HG03175 (cell line): ENCODE measurements at regions not wholly inside any gene's neighbourhood (a gene's known extent, or its start where the extent isn't known, plus 50 kb on each side); places are given as distances from the start of the nearest gene placed in this dataset.

Experiments
- ATAC-seq: cut with Tn5 transposase; IDR thresholded peaks from one replicate; pipeline ENCODE4 v1.9.1; 2021; ENCODE audit warnings: mild to moderate bottlenecking, moderate library complexity; ENCODE audit not compliant: unreplicated experiment

DNA sequence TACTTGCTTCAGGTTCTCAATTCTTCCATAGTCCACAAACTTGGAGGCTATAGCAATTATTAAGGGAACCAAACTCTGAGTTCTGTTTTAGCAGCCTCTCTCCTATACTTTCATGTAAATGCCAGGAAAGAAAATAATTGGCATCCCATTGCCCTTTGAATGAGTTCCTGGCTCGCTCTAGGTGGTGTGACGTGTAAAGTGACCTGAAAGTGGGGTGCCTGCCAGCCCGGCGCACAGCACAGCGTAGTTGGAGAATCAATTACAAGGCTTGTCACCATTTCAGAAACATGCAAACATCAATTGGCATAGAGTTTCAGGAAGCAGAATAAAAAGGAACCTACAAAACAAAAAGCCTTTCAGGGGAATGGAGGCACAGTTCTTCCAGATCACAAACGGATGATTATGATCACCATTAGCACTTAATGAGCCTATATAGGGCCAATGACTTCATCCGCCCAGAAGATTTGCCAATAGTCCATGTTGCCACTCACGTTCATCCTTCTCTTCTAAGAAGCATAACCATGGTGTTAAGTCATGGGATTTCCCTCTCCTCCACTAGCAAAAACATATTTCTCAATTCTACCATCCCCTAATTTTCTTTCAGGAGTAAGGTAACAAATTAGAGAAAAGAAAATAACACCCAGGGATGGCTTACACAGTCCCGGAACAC lies 354.6 kb upstream of the ADGRL2 start:
- ATAC-seq = no peak

DNA sequence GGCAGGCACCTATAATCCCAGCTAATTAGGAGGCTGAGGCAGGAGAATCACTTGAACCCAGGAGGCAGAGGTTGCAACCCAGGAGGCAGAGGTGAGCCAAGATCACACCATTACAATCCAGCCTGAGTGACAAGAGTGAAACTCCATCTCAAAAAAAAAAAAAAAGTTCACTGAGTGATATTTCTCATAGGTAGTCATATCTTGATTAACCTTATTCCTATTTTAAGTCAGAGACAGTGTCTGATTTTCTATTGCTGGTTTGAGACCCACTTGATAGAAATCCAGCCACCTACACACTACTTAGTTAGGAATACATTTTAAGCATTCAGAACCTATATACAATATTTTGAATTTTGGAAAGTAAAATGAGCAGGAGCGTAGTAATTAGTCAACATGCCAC lies 357.4 kb upstream of the ADGRL2 start:
- ATAC-seq = no peak

DNA sequence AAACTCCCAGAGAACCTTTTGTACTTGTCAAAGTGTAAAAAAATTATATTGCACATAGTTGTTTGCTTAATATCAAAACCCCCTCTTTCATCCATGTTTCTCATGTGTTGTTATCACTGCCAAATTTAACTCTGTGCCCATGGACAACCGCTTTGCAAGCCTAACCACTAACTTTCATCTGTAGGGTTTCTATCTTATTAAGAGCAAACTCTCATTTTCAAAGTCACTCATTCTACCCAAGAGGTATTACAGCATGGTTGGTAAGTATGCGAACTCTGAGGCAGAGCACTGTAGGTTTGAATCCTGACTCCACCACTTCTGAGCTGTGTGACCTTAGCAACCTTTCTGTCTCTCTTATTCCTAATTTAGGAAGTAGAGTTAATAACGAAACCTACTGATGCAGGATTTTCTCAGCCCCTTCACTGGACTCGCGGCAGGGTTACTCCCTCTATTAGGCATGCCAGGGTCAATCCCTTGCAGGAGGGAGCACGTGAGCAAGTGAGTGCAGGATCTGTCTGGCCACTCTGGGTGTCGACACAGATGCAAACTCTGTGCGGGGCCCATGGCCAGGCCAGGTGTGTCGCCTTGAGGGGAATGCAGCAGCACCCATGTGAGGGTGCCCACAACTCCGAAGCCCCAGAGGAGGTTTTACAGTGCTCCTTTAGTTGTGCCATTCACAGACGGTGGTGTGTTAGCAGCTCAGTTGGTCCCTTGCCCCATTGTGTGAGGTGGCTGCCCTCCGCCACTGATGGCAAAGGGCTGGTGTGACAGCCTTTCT lies 361.5 kb upstream of the ADGRL2 start:
- peak; percentile 42 for ATAC-seq

DNA sequence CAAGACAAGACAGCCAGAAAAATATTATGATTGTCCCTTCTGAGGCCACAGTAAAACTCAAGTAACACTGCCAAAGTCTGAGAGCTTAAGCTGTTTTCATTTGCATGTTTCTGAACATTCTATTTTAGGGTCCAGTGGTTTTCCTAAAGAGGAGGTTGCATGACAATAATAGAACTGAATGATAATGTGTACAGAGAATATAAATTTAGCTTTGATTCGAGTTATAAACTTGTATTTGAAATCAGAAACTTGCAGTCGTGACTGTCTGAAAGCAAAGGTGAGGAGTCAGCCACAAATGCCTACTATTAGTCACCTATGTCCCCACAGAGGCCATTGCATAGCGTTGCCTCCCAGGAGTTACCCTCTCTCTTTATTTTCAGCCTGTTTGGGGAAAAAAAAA lies 363.1 kb upstream of the ADGRL2 start:
- ATAC-seq = peak; percentile 89

DNA sequence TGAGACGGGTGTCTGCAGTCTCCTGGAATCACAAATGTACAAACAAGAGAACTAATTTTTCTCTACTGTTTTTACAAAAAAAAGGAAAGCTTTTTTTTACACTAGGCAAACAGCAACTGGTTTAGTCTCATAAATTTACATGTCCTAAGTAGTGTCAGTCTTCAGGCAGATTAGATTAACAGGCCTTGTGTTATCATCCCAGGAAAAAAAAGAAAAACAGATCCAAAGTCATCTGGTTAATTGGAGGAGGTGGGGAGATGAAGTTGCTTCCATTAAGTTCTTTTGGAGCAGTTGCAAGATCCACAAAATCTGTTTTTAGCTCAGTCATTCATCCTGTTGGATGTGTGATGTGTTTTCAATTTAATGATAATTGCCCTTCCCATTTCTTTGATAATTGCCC lies 363.5 kb upstream of the ADGRL2 start:
- no peak for ATAC-seq

DNA sequence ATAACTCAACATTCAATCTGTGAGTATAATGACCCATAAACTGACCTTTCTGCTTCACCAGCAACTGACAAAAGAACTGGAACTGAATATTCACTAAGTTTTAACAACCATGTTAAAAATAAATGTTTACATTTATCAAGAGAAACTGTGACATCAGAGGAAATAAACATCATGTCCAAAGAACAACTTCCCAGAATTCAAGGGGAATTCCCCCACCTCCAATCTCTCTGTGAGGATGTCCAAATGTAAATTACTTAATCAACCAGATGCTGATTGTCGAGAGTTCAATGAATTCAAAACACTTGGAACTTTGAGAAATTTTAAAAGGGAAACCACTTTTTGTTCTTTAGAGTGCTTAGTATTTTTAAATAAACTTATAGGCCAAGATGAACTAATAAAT lies 365.6 kb upstream of the ADGRL2 start:
- no peak for ATAC-seq

DNA sequence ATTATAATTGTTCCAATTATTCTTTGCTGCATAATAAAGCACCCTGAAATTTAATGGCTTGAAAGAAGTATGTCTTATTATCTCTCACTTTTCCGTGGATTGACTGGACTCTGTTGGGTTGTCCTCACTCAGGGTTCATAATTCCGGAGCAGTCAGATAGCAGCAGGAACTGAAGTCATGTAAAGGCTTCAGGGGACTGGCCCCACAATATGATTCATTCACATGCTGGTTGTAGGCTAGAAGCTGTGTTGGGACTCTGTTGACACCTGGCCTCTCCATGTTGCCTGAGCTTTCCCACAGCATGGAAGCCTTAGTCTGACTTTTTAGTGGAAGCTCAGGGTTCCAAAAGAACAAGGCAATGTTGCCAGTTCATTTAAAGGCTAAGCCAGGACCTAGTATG lies 367.1 kb upstream of the ADGRL2 start:
- no peak for ATAC-seq

DNA sequence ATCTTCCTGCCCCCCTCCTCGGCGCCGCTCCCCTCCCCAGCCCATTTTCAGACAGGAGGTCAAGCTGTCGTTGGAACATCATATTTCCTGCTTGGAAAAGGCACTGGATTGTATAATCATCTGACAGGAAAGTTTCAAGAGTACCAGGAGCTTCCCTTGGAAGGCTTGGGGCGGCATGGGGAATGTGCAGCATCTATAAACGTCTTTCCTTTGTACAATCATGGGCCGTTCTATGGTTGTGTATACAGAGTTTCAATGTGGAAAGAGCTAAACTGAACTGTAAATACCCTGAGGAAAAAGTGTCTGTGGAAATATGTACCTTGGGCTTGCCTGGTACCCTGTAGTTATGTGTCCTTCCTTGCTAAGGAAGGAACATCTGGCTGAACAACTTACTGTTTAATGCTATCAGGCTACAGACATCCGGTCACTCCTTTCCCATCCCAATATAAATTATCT lies 368.1 kb upstream of the ADGRL2 start:
- no peak for ATAC-seq

DNA sequence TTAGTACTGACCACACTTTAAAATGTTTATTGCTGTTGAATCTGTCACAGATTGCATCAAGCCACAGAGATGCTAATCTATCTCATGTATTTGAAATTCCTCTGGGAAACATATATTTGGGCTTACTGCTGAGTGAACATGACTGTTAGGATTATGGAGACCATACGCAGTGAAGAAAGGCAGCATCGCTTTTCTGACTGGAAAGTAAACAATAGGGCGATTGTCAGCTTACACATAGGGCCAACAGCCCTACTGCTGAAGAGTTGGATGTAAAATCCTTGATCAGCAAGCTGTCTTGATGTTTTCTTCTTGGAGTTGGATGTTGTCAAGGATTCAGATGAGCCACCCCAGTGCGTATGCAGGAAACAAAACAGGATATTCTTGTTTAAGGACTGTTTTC lies 368.7 kb upstream of the ADGRL2 start:
- no peak for ATAC-seq

DNA sequence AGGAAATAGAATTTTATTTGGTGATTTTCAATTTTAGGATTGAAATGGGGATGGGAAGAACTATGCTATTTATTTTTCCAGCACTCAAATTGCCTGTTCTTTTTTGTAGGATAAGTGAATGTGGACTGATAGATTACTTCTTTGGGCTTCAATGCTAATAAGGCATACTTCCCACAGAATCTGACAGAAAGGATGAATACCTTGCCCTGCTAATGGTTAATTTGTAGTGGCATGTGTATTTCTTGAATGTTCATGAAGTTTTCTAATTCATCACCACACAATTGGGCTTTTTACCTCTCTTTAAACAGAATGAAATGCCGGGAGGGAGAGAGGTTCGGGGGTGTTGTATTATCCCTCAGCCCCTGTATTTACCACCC lies 369.1 kb upstream of the ADGRL2 start:
- no peak for ATAC-seq

DNA sequence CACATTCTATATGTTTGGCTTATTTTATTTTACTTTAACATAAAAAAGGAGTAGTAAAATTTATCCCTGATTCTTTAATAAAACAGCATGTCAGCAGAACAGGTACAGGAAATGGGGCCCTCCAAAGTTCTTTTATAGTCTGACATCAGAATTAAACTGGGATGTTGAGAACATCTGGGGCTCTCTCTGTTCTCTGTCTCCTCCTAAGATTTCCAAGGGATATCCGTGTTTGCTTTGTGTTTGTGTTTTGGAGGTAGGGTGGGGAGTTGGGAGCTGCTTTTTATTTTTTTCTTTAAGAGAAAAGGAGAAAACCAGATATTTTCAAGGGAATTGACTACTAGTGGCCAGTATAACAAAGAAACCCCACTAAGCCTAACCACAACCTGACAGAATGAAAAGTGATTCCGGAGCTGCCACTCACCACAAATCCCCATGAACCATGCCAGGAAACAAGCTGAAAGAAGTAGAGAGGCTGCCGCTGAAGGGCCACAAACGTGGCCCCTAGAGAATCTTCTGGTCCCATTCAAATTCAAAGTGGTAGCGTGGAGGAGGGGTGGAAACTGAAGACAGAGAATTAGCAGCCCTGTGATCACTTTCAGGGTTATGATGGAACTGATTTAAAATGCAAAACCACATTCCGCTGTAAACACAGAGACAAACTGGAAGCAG lies 369.6 kb upstream of the ADGRL2 start:
- ATAC-seq = no peak

DNA sequence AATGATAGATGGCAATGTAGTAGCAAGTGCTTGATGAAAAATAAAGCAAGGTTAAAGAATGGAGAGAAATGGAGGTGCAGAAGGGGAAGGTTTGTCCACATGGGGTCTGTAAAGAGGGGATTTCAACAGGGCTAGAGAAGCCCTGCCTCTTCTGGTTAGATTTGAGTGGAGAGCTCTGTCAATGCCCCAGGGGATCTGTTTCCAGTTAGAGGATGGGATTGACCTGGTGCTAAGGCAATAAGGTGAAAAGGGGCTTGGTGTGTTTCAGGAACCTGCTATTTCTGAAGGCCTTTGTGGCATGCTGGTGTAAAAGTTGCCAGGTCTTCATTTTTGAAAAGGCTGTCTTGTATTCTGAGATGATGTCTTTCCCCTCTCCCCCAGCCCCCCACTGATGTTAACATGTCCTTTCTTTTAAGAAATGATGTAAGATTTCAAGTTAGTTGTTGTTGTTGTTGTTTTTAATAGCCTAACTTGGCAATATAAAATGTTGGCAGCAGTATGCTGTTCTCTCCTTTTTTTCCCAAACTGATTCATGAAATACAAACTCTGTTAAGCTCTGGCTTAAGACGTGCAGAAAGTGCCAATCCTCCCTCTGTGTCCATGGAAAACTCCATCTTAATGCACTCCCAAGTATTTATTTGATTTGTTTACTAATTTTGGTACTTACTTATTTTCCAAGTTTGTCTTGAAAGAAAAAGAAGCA lies 370.3 kb upstream of the ADGRL2 start:
- no peak for ATAC-seq

DNA sequence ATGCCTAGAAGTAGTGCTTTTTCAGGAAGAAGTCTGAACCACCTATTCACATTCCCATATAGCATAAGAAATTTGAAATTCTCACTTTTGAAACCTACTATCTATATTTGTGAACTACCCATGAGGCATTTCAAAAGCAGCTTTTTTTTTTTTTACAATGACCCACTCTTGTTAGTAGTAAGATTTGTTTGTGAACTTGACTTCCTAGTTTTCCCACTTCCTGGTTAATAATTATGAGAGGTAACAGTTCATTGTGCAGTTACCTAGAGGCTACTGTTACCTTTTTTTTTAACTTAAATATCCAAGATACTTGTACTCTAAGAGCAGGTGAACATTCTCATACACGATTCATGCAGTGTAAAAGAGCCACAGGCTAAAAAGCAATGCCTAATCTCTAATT lies 371.7 kb upstream of the ADGRL2 start:
- no peak for ATAC-seq

DNA sequence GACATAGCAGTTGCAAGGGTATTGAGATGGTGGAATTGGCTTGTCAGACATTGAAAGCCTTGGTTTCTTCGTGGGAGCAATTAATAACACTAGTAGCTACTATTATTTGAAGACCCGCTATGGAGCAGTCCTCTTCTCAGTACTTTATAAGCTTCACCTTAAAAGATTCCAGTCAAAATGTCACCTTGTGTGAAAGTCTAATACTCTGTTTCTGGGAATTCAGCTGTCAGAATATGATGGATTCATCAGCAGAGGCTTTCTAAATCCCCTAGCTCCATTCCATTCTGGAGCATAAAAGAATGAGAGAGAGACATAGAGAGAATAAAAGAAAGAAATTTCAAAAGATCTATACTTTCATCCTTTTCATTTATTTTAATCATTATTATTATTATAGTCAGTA lies 375.9 kb upstream of the ADGRL2 start:
- no peak for ATAC-seq

DNA sequence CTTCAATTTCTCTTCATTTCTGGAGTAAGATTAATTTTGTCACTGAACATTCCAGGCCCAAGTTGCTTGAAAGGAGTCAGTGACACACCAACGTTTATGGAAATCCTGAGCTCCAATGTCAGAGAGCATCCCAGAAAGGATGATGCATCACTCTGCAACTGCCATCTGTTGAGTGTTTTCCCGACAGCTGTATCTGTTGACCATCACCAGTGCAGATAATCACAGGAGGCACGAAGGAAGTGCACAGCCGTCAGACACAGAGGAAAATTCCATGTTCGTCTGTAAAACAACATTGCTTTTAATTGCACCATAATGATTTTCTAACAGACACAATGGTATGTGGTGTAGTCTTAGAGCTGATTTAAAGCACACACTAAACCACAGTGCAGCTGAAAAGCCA lies 376.7 kb upstream of the ADGRL2 start:
- no peak for ATAC-seq

DNA sequence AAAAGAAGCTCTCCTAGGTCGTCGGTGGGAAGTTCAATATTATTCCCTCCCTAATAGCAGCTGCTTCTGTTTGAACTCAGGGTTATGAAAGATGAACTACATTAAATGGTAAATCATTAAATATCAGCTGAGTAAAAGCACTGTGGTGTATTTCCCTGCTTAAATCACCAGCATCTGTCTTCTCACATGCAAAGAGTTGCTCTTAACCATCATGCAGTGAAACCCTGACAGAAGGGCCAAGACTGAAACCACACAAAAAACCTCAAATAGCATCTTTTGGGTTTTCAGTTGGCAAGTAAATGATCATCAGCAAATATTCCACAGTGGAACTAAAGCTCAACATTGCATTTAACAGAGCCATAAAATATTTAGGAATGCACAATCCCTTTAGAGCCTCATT lies 380.0 kb upstream of the ADGRL2 start:
- peak; percentile 89 for ATAC-seq

DNA sequence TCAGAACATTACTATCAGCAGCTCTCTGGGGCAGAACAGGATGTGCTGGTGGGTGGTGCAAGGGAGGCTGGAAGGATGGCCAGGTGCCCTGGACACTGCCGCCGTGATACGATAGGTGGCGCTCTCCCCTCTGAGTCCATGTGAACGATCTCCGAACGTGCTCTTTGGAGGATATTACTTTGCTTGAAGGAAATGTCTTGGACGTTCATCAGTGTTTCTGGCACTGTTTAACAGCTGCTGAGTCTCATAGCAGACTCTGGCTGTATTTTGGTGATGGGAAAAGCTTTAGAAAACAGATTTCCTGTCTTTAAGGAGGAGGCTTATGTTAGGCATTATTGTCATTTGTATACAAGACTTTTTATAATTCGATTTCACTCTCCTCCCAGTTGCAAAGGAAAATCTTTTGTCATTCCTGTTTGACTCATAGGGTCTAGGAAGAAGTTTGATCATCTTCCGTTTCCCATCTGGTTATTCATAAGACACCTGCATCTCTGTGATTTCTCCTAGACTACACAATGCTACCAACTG lies 386.2 kb upstream of the ADGRL2 start:
- peak; percentile 96 for ATAC-seq

DNA sequence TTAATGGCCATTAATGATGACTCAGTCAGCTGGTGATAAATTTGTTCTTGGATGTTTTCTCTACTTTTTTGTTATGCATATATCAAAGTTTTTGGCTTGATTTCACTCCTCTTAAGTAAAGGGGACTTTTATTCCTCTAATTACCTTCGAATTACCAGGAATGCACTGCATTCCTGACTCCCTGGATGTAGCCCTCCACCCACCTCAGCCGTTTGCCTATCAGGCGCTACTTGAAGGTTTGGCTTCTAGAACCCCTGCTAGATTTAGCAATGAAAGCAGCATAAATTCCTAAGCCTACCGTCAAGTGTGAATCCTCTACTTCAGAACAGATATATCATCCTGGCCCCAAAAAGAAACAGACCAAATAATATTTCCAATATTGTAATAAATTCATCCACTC lies 387.8 kb upstream of the ADGRL2 start:
- ATAC-seq = no peak

DNA sequence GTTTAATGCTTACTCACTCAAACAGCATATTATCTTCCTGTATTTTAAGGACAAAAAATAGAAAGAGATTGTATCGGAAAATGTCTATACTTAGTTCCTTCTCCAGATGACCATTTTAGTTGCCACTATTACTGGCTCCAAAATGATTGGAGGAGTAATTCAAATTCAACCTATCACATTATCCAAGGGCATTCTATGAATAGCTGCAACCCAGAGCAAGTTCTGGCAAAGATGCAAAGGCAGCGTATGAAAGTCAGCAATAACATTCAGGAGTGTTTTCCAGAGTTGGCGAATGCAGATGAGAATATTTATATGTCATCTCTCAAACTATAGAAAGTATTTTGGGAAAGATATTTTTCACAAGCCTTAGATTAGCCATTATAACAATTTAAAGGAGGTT lies 389.8 kb upstream of the ADGRL2 start:
- ATAC-seq = no peak

DNA sequence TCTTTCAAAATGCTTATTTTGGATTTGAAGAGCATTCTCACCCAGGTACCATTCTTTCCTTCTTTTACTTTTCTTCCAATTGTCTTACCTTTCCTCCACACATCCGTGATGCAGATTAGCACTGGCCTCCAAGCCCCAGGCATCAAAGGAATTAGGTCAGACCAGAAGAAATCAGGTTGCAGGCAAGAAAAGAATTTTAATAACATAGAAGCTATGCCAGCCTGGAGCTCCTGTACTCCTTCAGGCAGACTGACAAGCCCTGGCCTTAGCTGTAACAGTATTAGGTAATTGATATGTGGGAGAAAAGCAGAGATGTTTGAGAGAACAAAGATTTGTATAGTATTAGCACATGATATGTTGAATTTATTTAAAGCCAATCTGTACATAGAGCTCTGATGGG lies 390.4 kb upstream of the ADGRL2 start:
- no peak for ATAC-seq

DNA sequence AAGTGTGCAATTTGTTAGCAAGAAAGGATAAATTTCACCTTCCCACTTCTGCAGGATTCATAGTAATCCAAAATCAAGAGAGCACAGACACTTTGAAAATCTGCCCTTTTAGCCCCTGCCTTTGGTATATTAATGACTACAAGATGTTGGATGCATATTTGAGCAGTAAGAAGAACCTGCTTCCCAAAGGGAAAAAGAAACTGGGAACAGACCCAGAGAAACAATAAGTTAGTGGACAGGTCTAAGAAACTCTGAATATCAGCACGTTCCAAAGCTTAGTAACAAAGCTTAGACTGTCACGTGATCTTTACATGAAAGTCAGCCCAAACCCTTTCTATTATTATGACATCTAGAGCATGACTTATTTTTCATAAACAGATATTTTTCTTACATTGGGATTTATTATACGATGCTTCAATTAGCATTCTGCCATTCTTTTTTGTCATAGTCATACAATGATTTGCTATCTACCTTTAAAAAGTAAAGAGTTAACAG lies 390.9 kb upstream of the ADGRL2 start:
- ATAC-seq = no peak
